Middle frontal gyrus (tissue), 1 donor: ENCODE measurements at regions not wholly inside any gene's neighbourhood (a gene's known extent, or its start where the extent isn't known, plus 50 kb on each side); places are given as distances from the start of the nearest gene placed in this dataset.

ENCODE experiments used
- DNase-seq: peaks from one replicate; pipeline ENCODE4 v3.0.0-alpha.2; 2015; ENCODE audit warnings: low spot score; ENCODE audit errors: extremely low spot score

DNA sequence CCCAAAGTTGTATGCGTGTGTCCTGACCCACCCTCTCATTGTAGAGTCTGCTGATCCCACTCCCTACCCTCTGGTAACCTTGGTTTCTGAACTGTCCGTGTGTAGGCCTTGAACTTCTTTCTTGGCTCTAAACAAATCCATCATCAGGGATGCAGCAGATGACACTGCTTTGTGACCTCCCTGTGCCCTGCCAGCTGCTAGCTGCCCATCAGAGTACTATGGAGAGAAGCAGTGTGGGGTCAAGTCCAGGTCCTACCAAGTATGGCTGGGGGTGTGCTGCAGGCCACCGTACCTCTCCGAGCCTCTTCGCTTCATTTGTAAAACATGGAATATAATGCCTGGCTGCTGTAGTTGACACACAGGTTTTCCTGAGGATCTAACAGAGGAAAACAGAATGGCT lies 183.5 kb upstream of the RBPJ start:
- DNase-seq, result no peak

- DNase-seq, result no peak
Observed at GRCh38 chr4:26139310-26139924, 181.4 kb upstream of the RBPJ start.

DNA sequence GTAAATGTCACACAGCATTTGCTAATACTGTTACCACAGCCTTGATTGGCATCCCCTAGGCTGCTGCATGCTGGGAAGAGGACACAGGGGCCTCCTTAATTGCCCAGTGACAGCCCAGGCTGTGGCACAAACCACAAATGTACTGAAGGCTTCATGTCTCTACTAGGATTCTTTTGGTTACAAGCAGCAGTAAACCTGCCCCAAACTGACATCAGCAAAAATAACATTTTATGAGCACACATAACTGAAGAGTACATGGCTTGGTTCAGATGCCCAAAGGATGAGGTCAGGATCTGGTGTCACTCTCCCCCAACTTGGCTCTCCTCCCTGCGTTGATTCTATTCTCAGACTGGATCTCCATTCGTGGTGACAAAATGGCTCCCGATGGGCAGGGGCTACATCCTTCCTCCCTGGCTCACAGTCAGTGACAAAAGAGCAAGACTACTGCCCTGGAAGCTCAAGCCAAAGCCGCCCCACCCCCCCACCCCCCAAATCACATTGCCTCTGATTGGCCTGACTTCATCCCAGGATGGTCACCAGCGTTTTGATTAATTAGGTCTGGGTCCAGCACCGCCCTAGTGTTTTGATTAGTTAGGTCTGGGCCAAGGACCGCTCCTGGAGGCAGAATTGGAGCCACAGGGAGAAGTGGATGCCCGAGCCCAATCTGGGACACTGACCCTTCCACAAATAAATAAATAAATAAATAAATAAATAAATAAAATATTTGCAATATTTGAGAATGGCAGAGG lies 180.5 kb upstream of the RBPJ start:
- DNase-seq, result no peak

- DNase-seq, result no peak
Observed at GRCh38 chr4:26141051-26141721, 179.6 kb upstream of the RBPJ start.

DNA sequence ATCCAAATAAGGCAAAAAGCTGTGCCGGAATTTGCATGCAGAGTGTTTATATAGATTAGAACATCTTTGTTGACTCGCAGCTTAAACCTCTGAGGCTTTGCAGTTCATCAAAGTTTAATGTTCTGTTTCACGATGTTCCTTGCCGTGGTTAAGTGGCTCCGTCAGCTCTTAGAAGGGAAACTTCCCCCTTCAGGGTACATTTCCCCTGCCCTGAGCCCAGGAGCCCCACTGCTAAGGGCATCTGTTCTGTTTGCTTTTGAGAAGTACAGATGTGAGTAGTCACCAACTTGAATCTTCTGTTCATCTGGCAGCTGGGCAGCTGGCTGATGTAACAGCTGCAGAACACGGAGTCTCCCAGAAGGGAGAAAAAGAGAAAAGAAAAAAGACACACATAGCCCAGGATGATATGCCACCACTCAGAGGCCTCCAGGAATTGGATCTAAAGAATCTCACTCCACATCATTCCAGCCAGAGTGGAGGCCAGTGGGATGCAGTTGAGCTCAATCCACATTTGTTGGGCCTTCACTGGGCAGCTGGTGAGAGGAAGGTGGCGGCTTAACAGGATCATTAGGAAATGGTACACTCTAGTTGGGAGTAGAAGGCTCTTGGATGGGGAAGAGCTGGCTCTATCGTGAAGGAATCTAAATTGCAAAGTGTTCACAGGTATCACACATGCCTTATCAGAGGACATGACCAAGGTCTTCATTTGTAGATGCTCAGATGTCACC lies 178.7 kb upstream of the RBPJ start:
- no peak for DNase-seq

DNA sequence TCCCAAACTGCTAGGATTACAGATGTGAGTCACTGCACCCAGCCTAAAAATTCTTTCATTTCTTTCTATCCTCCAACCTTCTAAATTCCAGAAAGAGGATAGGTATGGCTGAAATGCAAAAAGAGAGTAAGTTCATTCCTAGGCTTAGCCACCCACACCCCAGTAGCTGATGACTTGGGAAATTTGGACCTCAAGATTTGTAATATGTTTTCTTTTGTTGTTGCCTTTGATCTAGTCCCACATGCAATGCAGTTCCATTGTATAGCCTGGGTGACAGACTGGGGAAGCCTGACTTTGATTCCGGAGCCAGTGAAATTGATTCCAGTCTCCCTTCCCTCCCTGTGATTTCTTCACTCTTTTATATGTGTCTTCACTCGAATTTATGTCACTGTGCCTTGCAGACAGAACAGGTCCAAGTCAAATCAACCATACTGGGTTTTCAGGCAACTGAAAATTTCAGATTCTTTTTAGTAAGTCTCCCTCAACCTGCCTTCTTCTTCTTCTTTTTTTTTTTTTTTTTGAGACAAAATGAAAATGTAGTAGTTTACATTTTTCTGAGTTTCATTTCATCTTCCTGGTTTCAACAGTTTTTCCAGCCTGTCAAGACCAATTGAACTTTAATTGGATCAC lies 176.2 kb upstream of the RBPJ start:
- DNase-seq, result no peak

- DNase-seq, result no peak
Observed at GRCh38 chr4:26145212-26145611, 175.6 kb upstream of the RBPJ start.

GRCh38 chr4:26148927-26149326 lies 171.9 kb upstream of the RBPJ start:
- no peak for DNase-seq

GRCh38 chr4:26150948-26151347 lies 169.9 kb upstream of the RBPJ start:
- DNase-seq, result no peak

DNA sequence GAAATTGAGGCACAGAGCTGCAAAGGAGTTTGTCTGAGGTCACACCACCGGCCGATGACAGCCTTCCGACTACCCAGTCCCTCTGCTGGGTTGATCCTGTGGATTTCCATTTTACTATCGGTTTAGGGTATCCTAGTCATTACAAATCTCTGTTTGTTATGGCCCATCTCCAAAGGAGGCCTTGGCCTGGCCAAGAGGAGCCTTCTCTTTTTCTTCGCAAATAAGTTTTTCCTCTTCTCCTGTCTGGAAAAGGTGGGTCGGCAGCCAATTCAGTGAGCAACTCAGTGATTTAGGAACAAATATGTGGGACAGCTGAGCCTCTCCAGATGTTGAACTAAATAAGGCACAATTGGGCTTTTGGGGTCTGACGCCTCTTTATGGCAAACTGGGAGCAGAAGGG lies 169.2 kb upstream of the RBPJ start:
- no peak for DNase-seq

- no peak for DNase-seq
Observed at GRCh38 chr4:26152056-26152455, 168.8 kb upstream of the RBPJ start.

GRCh38 chr4:26157541-26157940 lies 163.3 kb upstream of the RBPJ start:
- no peak for DNase-seq

GRCh38 chr4:26160591-26160990 lies 160.2 kb upstream of the RBPJ start:
- DNase-seq, result no peak

DNA sequence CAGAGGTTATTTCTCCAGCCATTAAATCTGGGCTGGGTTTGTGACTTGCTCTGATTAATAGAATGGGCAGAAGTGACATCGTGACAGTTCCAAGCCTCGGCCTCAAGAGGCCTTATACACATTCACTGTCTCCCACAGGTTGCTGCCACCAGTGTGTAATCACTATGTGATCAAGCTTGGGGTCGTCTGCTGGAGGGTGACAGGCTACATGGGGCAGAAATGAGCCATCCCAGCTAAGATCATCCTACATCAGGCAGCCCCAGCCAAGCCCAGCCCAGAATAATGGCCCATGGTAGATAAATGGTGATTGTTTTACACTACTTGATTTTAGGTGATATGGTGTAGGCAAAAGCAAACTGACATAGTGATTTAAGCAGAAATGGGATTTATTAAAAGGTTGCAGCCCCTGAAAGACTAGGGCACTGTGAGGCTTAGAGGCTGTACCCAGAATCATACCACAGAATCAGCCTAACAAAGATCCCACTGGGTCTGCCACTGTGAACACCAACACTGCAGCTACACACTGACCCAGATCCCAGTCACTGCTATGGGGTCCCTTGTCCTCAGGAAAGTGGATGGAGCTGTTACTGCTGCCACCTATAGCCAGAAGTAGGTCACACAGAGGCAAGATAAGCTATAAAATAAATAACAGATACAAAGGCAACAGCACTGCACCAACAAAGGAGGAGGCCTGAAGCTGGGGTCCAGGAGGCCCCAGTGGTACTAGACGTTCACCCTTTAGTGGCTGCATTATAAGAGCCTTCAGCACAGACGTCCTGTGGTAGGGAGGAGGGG lies 159.6 kb upstream of the RBPJ start:
- DNase-seq, result no peak

DNA sequence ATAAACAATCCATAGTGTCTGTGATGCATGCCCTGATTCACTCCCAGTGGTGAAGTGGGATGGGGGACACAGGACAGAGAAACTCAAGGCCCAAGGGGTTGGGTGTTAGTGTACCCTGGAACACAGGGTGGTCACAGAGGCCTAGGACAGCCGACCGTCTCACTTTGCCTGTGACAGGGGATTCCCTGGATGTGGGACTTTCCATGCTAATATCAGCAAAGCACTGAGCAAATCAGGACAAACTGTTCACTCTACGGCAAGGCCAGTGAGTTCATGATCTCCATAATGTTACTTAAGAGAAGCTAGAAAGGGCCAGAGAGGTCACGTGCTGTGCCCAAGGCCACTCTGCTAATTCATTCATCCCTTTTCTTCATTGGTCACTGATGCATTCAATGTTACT lies 158.7 kb upstream of the RBPJ start:
- no peak for DNase-seq

- no peak for DNase-seq
Observed at GRCh38 chr4:26163425-26164362, 157.1 kb upstream of the RBPJ start.

DNA sequence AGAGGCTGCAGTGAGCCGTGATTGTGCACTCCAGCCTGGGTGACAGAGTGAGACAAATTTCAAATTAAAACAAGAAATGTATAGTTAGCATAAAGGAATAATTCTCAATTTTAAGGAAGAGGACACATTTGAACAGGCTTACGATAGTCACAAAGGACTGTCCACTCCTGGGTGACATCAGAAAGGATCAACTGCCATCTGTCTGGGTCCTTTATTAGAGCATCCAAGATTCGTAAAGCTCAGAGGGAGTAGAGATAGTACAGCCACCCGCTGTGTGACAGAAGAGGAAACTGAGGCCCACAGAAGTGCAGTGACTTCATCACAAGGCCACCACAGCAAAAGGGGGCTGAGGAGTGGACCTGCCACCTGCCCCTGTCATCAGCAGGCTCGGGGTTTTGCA lies 149.3 kb upstream of the RBPJ start:
- no peak for DNase-seq

DNA sequence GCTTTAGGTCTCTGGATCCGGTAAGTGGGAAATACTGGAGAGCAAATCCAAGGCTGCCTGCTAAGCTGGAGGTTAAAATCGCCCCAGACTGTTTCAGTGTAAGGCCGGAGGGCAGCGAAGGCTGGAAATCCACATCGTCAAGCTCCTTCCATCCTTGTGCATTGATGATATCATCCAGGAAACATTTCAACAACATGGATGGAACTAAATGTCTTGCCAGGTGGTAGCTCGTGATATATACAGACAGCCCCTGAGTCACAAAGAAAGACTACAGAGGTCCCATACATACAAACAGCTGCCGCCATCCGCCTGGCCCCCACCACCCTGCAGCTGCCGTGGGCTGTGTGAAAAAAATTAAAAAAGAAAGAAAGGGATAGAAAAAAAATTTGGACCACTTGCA lies 148.9 kb upstream of the RBPJ start:
- DNase-seq, result no peak

DNA sequence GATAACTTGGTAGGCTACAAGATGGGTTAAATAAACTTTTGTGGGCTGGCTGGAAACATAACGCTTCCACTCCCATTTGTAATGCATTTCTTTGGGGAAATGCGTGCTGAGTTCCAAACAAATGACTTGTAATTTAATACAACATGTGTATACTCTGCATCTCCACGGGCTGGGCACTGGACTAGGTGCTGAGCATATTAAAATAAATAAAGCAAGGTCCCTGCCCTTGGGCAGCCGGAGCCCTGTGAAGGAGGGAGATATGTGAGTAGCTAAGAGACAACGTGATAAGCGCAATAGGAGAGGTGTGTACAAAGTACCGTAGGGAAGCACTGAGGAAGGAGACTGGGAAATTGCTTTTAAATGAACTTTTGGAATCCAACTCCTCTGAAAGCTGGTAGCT lies 147.2 kb upstream of the RBPJ start:
- no peak for DNase-seq

- no peak for DNase-seq
Observed at GRCh38 chr4:26174027-26174426, 146.8 kb upstream of the RBPJ start.
